HG02884 (cell line): ENCODE measurements at regions not wholly inside any gene's neighbourhood (a gene's known extent, or its start where the extent isn't known, plus 50 kb on each side); places are given as distances from the start of the nearest gene placed in this dataset.

Experiments used
- ATAC-seq: cut with Tn5 transposase; IDR thresholded peaks from one replicate; pipeline ENCODE4 v1.9.1; 2021; ENCODE audit warnings: mild to moderate bottlenecking, moderate library complexity; ENCODE audit not compliant: unreplicated experiment

DNA sequence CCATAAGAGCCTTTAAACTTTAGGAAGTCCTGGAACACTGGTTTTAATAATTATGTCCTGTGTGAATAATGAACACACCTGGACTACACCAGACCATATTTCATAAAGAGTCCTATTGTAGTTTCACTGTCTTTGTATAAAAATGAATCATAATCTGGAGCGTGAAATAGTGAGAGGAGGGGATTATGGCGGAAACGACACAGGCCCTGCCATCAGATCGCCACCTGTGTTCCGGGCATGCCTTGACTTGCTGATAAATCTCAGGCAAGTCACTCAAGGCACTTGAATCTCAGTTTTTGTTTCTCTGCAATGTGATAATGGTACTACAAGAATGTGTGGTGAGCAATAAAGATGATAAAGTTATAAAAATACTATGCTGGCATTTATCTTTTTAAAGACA, 995.5 kb downstream of the MCTP2 start:
- no peak for ATAC-seq

DNA sequence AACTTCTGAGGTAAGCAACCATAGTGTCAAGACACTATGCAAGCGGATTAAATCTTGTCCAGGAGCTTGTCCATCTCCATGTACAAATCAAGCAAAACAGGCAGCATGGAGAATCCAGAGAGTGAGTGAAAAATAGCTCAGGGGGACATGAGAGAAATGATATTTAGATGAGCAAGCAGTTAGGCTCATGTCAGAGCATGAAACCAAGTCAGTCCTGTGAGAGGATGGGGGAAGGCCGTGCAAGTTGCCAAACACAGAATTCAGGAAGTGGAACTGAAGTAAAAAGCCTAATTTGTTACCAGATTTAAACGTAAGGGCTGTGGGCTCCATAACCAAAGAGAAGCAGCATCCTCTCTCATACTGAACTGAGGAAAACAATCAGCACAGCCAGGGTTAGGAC, 995.9 kb downstream of the MCTP2 start:
- ATAC-seq, result no peak

- no peak for ATAC-seq
Measured at GRCh38 chr15:95228856-95229555, 997.6 kb downstream of the MCTP2 start.

DNA sequence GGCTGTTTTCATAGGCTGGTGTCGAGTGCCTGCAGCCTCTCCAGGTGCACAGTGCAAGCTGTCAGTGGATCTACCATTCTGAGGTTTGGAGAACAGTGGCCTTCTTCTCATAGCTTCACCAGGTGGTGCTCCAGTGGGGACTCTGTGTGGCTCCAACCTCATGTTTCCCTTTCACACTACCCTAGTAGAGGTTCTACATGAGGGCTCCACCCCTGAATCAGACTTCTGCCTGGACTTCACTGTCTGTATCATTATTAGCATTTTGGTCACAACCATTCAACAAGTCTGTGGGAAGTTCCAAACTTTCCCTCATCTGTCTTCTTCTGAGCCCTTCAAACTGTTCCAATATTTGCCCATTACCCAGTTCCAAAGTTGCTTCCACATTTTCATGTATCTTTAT, 1003.7 kb downstream of the MCTP2 start:
- no peak for ATAC-seq

- no peak for ATAC-seq
Measured at GRCh38 chr15:95247071-95247984, 1016.0 kb downstream of the MCTP2 start.

DNA sequence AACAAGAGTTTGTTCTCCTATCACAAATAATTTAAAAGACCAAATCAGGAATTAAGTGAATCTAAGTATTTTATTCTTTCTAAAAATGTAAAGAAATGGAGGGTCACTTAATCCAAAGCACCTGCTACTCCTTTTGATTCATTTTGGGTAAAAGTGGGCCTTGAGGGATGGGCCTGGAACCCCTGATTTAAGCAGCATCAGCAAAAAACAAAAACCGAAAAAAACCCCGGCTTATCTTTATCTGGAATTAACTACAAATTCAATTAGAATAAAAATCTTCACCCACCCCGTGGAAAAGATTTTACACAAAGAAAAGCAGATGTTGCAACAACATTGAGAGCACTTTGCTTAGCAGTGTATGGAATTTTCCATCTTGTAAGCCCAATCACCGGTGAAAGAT, 1018.2 kb downstream of the MCTP2 start:
- ATAC-seq, result no peak

GRCh38 chr15:95252404-95252803, 1021.0 kb downstream of the MCTP2 start:
- no peak for ATAC-seq

DNA sequence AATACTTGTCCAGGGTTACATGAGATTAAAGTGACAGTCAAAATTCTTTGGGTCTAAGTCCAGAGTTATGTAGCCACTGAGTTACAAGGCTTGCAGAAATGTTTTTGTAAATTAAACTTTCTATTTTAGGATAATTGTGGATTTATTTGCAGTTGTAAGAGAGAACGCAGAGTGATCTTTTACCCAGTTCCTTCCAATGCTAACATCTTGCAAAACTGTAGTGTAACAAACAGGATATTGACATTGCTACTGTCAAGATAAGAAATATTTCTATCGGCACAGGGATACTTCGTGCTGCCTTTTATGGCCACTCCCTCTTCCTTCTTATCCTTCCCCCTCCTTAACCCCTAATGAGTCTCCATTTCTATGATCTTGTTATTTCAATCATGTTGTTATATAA, 1022.9 kb downstream of the MCTP2 start:
- no peak for ATAC-seq

DNA sequence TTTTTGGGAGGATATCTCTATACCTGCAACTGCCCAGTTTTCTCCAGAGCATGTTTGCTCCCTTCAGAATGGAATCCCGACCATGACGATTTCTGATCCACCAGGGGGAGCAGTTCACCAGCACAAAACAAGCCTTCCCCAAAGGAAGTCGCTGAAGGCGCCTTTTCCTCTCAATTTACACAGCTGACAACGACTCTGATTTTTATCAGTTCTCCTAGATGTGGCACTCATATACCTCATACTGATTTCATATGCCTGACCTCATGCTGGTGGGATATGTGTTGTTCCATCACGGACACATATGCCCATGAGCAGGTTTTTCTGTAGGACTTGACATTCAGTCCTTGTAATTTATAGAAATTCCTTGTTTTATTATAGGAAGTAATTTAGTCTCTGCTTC, 1028.2 kb downstream of the MCTP2 start:
- ATAC-seq, result peak; percentile 80

GRCh38 chr15:95259965-95260364, 1028.6 kb downstream of the MCTP2 start:
- peak; percentile 24 for ATAC-seq

- ATAC-seq, result no peak
Measured at GRCh38 chr15:95260856-95261255, 1029.5 kb downstream of the MCTP2 start.

- ATAC-seq, result no peak
Measured at GRCh38 chr15:95261546-95261945, 1030.2 kb downstream of the MCTP2 start.

- ATAC-seq, result no peak
Measured at GRCh38 chr15:95261968-95262367, 1030.6 kb downstream of the MCTP2 start.

- no peak for ATAC-seq
Measured at GRCh38 chr15:95262866-95263564, 1031.7 kb downstream of the MCTP2 start.

DNA sequence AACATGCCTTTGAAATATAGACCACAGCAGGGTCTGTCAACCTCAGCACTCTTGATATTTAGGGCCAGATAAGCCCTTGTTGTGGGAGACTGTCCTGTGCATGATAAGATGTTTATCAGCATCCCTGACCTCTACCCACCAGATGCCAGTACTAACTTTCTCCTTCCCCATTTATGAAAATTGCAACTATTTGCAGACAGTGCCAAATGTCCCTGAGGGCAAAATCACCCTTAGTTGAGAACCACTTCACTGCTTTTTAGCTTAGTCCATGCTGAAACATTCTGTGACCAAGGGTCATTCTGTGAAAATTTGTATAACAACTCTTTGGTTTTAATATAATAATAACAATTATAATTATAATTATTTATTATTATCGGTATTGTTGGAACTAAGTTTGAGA, 1032.4 kb downstream of the MCTP2 start:
- no peak for ATAC-seq

DNA sequence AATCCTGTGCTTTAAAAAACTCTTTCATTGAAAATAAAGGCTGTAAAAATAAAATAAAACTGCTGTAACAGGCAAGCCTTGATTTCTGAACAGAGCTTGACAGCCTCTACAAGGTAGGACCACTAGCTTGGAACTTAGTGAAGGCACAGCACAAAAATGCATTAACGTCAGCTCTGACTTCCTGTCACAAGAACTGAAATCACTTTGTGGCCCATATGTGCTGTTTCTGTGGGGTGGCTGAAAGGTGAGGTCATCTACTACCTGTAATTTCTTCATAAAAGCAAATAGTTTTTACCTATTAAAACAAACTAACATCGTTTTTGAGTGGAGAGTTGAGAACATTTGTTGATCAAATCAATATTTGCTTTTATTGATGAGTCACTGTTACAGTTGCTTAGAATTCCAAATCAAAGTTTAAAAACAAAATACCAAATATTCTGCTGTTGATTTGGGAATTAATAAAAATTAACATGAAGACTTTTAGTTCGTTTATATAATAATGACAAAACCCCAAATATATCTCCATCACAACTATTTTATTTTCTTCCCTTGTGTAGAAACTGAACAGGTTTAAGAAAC, 1034.1 kb downstream of the MCTP2 start:
- no peak for ATAC-seq

DNA sequence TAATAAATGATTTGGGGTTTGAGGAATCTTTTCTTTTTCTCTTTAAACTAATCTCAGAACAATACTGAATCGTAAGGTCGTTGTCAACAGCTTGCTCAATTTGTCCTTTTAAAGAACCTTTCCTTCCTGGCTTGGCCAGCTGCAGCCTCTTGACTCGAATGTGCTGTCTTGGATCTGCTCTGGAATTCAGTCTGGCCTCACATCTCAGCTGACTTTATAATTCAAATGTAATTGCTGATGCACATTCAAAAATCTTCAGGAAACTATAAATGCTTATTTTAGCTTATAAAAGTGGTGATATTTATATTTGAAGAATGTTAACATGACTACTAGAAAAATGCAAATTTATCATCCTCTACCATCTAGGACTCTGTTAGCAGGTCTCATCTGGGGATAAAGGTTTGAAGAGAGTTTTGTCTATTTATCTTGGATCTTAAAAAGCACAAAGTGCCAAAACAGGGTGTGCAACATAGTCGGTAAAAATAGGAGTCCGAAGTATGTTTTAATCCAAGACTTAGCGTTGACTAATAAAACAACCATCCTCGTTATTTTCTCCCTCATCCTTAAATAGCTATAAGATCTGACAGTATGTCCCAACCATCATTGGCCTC, 1035.2 kb downstream of the MCTP2 start:
- no peak for ATAC-seq

DNA sequence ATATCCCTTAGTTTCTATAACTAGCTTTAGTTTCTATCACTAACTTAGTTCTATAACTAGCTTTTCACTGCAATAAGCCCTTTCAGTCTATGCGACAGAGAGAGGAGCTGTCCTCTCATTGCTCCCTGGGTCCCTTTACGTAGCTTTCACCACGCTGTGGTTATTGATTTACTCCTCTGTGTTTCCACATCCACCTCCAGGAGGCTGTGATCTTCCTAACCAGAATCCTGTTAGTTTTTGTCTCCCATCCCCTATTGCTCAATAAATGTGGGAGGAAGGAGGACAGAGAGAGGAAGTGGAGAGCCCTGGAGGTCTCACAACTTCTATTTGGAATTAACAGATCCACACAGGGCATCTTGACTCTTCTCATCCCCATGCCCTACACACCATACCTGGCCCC, 1036.1 kb downstream of the MCTP2 start:
- no peak for ATAC-seq

DNA sequence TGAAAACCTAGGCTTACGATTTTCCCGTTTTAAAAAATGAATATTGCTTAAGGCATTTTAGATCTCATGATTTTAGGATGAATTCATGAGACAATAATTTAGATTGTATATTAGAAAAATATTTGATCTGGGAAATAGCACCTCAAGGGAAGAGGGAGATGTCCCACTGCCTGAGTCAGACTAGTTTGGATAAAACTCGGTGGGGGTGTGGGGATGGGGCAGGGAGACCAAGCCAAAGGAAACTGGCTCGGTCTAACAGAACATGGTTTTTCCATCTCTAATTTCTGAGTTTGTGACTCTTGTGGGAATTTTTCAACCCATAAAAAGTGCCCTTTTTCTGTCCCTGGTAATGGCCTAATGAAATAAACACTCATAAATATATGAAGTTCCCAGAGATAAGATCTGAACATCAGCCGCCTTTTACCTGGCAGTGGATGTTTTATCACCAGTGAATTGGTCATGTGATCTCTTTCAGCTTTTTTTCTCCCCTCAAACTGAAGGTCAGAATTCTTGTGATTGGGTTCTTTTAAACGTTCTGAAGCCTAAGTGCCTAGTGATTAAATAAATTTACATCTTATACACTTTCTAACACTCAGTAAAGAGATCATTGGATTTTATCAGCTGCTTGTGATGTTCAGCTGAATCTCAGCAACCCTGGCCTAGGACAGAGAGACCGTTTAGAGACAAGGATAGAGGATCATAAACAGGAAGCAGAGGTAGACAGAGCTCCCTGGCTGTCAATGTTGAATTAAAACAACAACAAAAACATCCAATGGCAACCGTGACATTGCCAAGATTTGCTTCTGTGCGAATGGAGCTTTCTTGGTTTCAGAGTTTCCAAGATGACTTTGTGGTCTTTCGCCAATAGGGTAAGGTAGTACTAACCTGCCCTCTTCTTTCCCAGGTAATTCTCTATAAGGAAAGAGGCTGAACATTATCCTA, 1038.2 kb downstream of the MCTP2 start:
- ATAC-seq, result no peak

DNA sequence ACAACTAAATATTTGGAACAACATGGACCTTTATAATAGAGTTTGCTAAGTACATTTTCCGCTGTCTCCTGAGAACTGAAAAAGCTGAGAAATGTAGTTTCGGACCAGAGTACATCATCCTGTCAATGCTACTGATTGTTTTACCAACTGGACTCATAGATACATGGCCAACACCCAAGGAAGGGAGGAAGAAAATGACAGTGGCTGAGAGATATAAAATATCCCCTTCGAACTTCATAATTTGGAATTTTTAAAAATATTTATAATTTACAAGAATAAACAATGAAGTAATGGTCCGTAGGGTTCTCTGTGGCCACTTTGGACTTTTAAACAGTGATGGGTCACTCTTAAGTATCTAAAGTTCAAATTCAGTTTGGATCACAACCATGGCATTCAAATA, 1042.7 kb downstream of the MCTP2 start:
- no peak for ATAC-seq
